ENCODE measurements at regions not wholly inside any gene's neighbourhood (a gene's known extent, or its start where the extent isn't known, plus 50 kb on each side); places are given as distances from the start of the nearest gene placed in this dataset.

- no peak for ATAC-seq
These were observed 67.8 kb upstream of the SLC24A5 start for GRCh38 chr15:48052946-48053345.

- no peak for ATAC-seq
These were observed 62.4 kb upstream of the SLC24A5 start for GRCh38 chr15:48058371-48058770.

DNA sequence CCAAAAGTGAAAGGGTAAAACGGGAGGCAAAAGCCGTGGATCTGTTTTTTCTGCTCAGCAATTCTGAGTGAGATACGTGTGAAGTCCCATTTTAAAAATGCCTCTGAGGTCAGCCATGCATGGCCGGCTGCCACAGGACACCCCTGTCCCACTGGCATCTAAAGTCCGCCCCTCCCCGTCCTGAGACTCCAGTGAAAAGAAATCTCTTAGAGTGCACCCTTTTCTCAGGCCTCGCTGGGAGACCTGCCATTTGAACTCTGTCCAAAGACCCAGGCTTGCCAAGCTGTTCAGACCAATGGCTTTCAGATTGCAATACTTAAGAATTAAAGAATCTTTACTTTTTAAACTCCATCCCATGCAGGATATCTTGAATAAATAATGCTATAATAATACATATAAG lies 61.0 kb upstream of the SLC24A5 start:
- ATAC-seq, result no peak

- no peak for ATAC-seq
These were observed 60.4 kb upstream of the SLC24A5 start for GRCh38 chr15:48060396-48060795.

DNA sequence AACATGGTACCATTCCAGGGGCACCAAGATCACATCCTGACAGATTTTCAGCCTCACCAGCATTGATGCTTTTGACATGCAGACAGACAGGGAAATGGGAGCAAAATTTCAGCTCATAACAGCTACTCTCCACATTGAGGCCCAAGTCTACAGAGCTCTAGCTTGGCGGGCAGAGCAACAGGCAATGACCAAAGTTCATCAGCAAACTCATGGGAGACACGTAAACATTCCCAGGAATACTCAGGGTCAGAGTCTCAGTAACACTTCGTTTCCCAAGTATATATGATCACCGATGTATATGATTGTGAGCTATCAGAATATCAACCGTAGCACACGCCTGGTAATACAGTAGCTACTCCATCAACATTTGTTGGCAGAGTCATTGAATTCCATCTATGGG lies 59.2 kb upstream of the SLC24A5 start:
- ATAC-seq, result no peak

- no peak for ATAC-seq
These were observed 58.5 kb upstream of the SLC24A5 start for GRCh38 chr15:48062148-48062872.

GRCh38 chr15:48063411-48063985 lies 57.3 kb upstream of the SLC24A5 start:
- no peak for ATAC-seq

- no peak for ATAC-seq
These were observed 56.4 kb upstream of the SLC24A5 start for GRCh38 chr15:48064421-48064820.

GRCh38 chr15:48066456-48066855 lies 54.3 kb upstream of the SLC24A5 start:
- no peak for ATAC-seq

Data from activated CD4-positive, CD25-positive, alpha-beta regulatory T cell treated with anti-CD3 and anti-CD28 coated beads, Interleukin-2, amount 50 U/mL, for 24 hours (primary cell).